Mucosa of descending colon (tissue), 3 donors: ENCODE measurements at regions not wholly inside any gene's neighbourhood (a gene's known extent, or its start where the extent isn't known, plus 50 kb on each side); places are given as distances from the start of the nearest gene placed in this dataset.

Source experiments
- ATAC-seq: fragments of 200-7000 bp; cut with Tn5 transposase; one replicate; pipeline ENCODE4 v1.9.1; 2020; ENCODE audit warnings: mild to moderate bottlenecking, moderate library complexity
- DNase-seq, 3 donors: peaks; one replicate each; pipeline ENCODE4 v3.0.0-alpha.2; 2020
- H3K36me3 ChIP-seq: fragments of 200-600 bp; one replicate; pipeline ENCODE4 v1.8.0; 2021; ENCODE audit warnings: low read depth, mild to moderate bottlenecking
- H3K4me1 ChIP-seq: fragments of 200-600 bp; one replicate; pipeline ENCODE4 v1.8.0; 2021; ENCODE audit warnings: low read depth, mild to moderate bottlenecking
- H3K4me3 ChIP-seq: fragments of 200-600 bp; one replicate; pipeline ENCODE4 v1.8.0; 2021; ENCODE audit warnings: mild to moderate bottlenecking
- H3K9me3 ChIP-seq: fragments of 200-600 bp; one replicate; pipeline ENCODE4 v1.8.0; 2021; ENCODE audit warnings: mild to moderate bottlenecking
- CTCF ChIP-seq: fragments of 200-600 bp; IDR thresholded peaks from one replicate; pipeline ENCODE4 v1.8.0; 2022; ENCODE audit warnings: antibody characterized with exemption, mild to moderate bottlenecking
- intact Hi-C, 2 donors: fragments of 100-400 bp; cut with DNase I in 1 of 2; cut with micrococcal nuclease in 1 of 2; formaldehyde crosslinking; loops; one replicate each; pipeline versions ENCODE4 v1.11.0 to v1.11.1; 2022; cut with DNase I, micrococcal nuclease
- donor health status: DM: no; HTN: no; CAD: no; lungs with moderate emphysema.
- donor health status: DM: no; HTN: no; CAD: no.
- donor health status: DM: no; HTN: yes; CAD: no.

DNA sequence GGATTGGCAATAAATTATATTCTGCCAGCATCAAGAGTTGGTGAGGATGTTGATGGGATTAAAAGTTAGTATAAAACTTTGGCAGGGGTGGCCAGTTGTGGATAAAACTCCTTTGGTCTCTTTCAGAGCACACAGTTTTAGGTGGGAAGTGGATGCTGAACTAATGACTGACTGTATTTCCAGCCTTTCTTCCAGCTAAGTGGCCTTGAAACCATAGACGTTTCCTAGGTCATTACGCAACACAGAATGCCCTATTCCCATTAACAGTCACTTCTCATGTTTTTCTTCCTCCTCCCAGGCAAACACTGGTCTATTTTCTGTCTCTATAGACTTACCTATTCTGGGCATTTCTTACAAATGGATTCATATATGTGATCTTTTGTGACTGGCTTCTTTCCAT, 467.4 kb downstream of the NEBL start:
- H3K9me3 ChIP-seq, result peaks cover 6% of the 10 kb centered on the region
- no peaks in the 10 kb centered on the region for H3K4me1 ChIP-seq
- no peak overlapping the region for H3K4me3 ChIP-seq
- no peaks in the 10 kb centered on the region for H3K36me3 ChIP-seq
- DNase-seq (no peak), ATAC-seq (no peak)
- no peak for TF ChIP-seq CTCF
- intact Hi-C loops, result no loop called here

DNA sequence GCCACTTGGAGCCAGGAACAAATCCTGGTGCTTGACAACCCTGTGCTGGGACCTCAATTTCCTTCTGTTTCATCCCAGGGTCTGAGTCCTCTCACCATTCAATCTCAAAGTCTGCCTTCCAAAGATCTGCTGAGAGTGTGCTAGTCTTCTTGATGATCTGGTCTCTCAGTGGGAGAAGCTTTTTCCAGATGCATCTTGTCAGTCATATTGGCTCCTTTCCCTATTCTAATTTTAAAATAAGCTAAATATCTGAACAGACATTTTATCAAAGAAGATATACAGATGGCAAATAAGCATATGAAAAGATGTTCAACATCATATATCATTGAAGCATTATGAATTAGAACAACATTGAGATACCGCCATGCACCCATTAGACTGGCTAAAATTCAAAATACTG, 469.3 kb downstream of the NEBL start:
- ATAC-seq (no peak), DNase-seq (no peak)
- no peak for TF ChIP-seq CTCF
- H3K4me3 ChIP-seq, result no peak overlapping the region
- peaks cover 6% of the 10 kb centered on the region for H3K9me3 ChIP-seq
- H3K4me1 ChIP-seq, result no peaks in the 10 kb centered on the region
- H3K36me3 ChIP-seq, result no peaks in the 10 kb centered on the region
- intact Hi-C loops, result no loop called here

GRCh38 chr10:20418286-20418685, 478.8 kb downstream of the NEBL start:
- DNase-seq, result no peak

DNA sequence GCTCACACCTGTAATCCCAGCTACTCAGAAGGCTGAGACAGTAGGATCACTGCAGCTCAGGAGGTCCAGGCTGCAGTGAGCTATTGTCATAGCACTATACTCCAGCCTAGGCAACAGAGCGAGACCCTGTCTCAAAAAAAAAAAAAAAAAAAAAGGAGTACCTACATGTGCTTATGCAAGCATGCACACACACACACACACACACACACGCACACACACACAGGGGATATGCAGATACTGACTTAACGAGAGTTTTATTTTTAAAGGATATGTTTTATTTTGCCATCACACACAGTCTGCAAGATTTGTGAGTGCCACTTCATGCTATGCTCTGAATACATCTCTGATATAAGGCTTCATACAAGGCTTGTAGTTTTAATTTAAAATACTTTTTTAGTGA, 479.3 kb downstream of the NEBL start:
- Histone ChIP-seq H3K4me3 (no peak overlapping the region), H3K4me1 (no peaks in the 10 kb centered on the region), H3K9me3 (no peaks in the 10 kb centered on the region), H3K36me3 (no peaks in the 10 kb centered on the region)
- intact Hi-C loops, result no loop called here
- no peak for DNase-seq
- no peak for ATAC-seq
- TF ChIP-seq CTCF, result no peak

More at GRCh38 chr10:20418286-20418685, 478.8 kb downstream of the NEBL start:
- Histone ChIP-seq H3K36me3 (no peaks in the 10 kb centered on the region), H3K4me3 (no peak overlapping the region), H3K4me1 (no peaks in the 10 kb centered on the region), H3K9me3 (no peaks in the 10 kb centered on the region)
- TF ChIP-seq CTCF, result no peak
- no peak for ATAC-seq
- intact Hi-C loops, result no loop called here

DNA sequence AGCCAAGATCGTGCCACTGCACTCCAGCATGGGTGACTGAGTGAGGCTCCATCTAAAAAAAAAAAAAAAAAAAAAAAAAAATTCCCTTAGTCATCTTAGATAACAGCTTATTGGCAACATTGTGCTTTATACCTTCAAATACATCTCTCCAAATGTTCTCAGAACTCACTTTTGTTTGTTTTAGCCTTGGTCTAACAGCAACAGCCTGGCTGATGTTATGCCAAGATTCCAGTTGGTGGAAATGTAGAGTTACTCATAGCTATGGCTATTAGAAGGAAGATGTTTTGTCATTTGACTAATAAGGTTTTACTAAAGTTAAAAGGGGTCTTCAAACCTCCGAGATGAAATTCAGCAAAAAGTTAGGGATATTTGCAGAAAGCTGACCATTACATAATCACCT, 481.4 kb downstream of the NEBL start:
- Histone ChIP-seq H3K36me3 (no peaks in the 10 kb centered on the region), H3K4me1 (no peaks in the 10 kb centered on the region), H3K9me3 (no peaks in the 10 kb centered on the region), H3K4me3 (no peak overlapping the region)
- DNase-seq (no peak), ATAC-seq (no peak)
- intact Hi-C loops, result no loop called here
- TF ChIP-seq CTCF, result no peak

- Histone ChIP-seq H3K9me3 (no peaks in the 10 kb centered on the region), H3K4me3 (no peak overlapping the region), H3K4me1 (no peaks in the 10 kb centered on the region), H3K36me3 (no peaks in the 10 kb centered on the region)
- DNase-seq (no peak), ATAC-seq (no peak)
- no peak for TF ChIP-seq CTCF
- intact Hi-C loops, result no loop called here
Measured at GRCh38 chr10:20407357-20407756, 489.8 kb downstream of the NEBL start.
